Adipocyte (in vitro differentiated cells): ENCODE measurements at regions not wholly inside any gene's neighbourhood (a gene's known extent, or its start where the extent isn't known, plus 50 kb on each side); places are given as distances from the start of the nearest gene placed in this dataset.
"Not testable (repeated sequence)": the region's sequence is repeated elsewhere in the genome, so short reads cannot be mapped to it uniquely, and the experiment has no call there.

Source experiments
- DNase-seq: peaks from one replicate; pipeline ENCODE4 v3.0.0-alpha.2; 2015; ENCODE audit warnings: low read depth
- H3K27me3 ChIP-seq: replicated peaks from 2 replicates; pipeline ENCODE4 v1.7.0; 2013; ENCODE audit warnings: mild to moderate bottlenecking, low read length, moderate library complexity; ENCODE audit not compliant: control insufficient read depth, insufficient read depth
- H3K36me3 ChIP-seq: 2 replicates; pipeline ENCODE4 v1.7.0; 2013; ENCODE audit warnings: low read length, mild to moderate bottlenecking, moderate library complexity; ENCODE audit not compliant: control insufficient read depth, insufficient read depth, severe bottlenecking
- H3K4me1 ChIP-seq: 2 replicates; pipeline ENCODE4 v1.7.0; 2013; ENCODE audit warnings: mild to moderate bottlenecking, low read length, moderate library complexity; ENCODE audit not compliant: control insufficient read depth, insufficient read depth
- H3K4me3 ChIP-seq: 2 replicates; pipeline ENCODE4 v1.7.0; 2013; ENCODE audit warnings: mild to moderate bottlenecking, low read length, moderate library complexity
- H3K9ac ChIP-seq: 2 replicates; pipeline ENCODE4 v1.7.0; 2013; ENCODE audit warnings: mild to moderate bottlenecking, low read length, moderate library complexity
- H3K9me3 ChIP-seq: 2 replicates; pipeline ENCODE4 v1.7.0; 2013; ENCODE audit warnings: mild to moderate bottlenecking, low read length, moderate library complexity; ENCODE audit not compliant: control insufficient read depth

GRCh38 chr15:93762036-93762435 lies 469.3 kb upstream of the MCTP2 start:
- H3K9me3 ChIP-seq, result peaks cover 6% of the 10 kb centered on the region
- no peaks in the 10 kb centered on the region for H3K4me1 ChIP-seq
- no peak overlapping the region for H3K4me3 ChIP-seq
- H3K9ac ChIP-seq, result no peak overlapping the region
- no peaks in the 10 kb centered on the region for H3K36me3 ChIP-seq
- DNase-seq, result no peak
- H3K27me3 ChIP-seq, result no peaks in the 10 kb centered on the region

- DNase-seq, result no peak
- Histone ChIP-seq H3K36me3 (no peaks in the 10 kb centered on the region), H3K4me3 (no peak overlapping the region), H3K27me3 (no peaks in the 10 kb centered on the region), H3K9me3 (peaks cover 8% of the 10 kb centered on the region), H3K9ac (no peak overlapping the region), H3K4me1 (no peaks in the 10 kb centered on the region)
These were observed 471.7 kb upstream of the MCTP2 start for GRCh38 chr15:93759629-93760028.

GRCh38 chr15:93758824-93759223 lies 472.5 kb upstream of the MCTP2 start:
- H3K9ac ChIP-seq, result no peak overlapping the region
- no peaks in the 10 kb centered on the region for H3K27me3 ChIP-seq
- no peak overlapping the region for H3K4me3 ChIP-seq
- H3K4me1 ChIP-seq, result no peaks in the 10 kb centered on the region
- peaks cover 8% of the 10 kb centered on the region for H3K9me3 ChIP-seq
- DNase-seq, result no peak
- no peaks in the 10 kb centered on the region for H3K36me3 ChIP-seq

- DNase-seq, result no peak
- Histone ChIP-seq H3K4me1 (no peaks in the 10 kb centered on the region), H3K36me3 (no peaks in the 10 kb centered on the region), H3K4me3 (no peak overlapping the region), H3K27me3 (no peaks in the 10 kb centered on the region), H3K9ac (no peak overlapping the region), H3K9me3 (peaks cover 16% of the 10 kb centered on the region)
These were observed 482.7 kb upstream of the MCTP2 start for GRCh38 chr15:93748710-93749109.

- not testable (repeated sequence) for H3K9ac ChIP-seq, H3K4me1 ChIP-seq, H3K36me3 ChIP-seq, H3K27me3 ChIP-seq, H3K4me3 ChIP-seq, DNase-seq
- H3K9me3 ChIP-seq, result peaks cover 17% of the 10 kb centered on the region
These were observed 496.4 kb upstream of the MCTP2 start for GRCh38 chr15:93734976-93735375.

- no peak for DNase-seq
- Histone ChIP-seq H3K27me3 (no peaks in the 10 kb centered on the region), H3K9ac (no peak overlapping the region), H3K9me3 (peaks cover 3% of the 10 kb centered on the region), H3K36me3 (no peaks in the 10 kb centered on the region), H3K4me1 (no peaks in the 10 kb centered on the region), H3K4me3 (no peak overlapping the region)
These were observed 500.6 kb upstream of the MCTP2 start for GRCh38 chr15:93730724-93731123.

- H3K27me3 ChIP-seq, result no peaks in the 10 kb centered on the region
- no peaks in the 10 kb centered on the region for H3K36me3 ChIP-seq
- DNase-seq, result no peak
These were observed 509.2 kb upstream of the MCTP2 start for GRCh38 chr15:93722165-93722564.

GRCh38 chr15:93720607-93721006 lies 510.8 kb upstream of the MCTP2 start:
- H3K9ac ChIP-seq, result no peak overlapping the region
- no peaks in the 10 kb centered on the region for H3K27me3 ChIP-seq
- H3K9me3 ChIP-seq, result no peaks in the 10 kb centered on the region
- no peak for DNase-seq
- H3K36me3 ChIP-seq, result no peaks in the 10 kb centered on the region
- H3K4me1 ChIP-seq, result no peaks in the 10 kb centered on the region
- no peak overlapping the region for H3K4me3 ChIP-seq

More at GRCh38 chr15:93722165-93722564, 509.2 kb upstream of the MCTP2 start:
- no peak overlapping the region for H3K4me3 ChIP-seq
- H3K9me3 ChIP-seq, result no peaks in the 10 kb centered on the region
- H3K4me1 ChIP-seq, result no peaks in the 10 kb centered on the region
- H3K9ac ChIP-seq, result no peak overlapping the region

- no peak overlapping the region for H3K4me3 ChIP-seq
- H3K9ac ChIP-seq, result no peak overlapping the region
- no peaks in the 10 kb centered on the region for H3K27me3 ChIP-seq
These were observed 511.4 kb upstream of the MCTP2 start for GRCh38 chr15:93719921-93720351.

GRCh38 chr15:93716615-93717231 lies 514.6 kb upstream of the MCTP2 start:
- H3K27me3 ChIP-seq, result no peaks in the 10 kb centered on the region
- no peaks in the 10 kb centered on the region for H3K4me1 ChIP-seq
- H3K36me3 ChIP-seq, result no peaks in the 10 kb centered on the region
- no peaks in the 10 kb centered on the region for H3K9me3 ChIP-seq
- H3K4me3 ChIP-seq, result no peak overlapping the region
- no peak for DNase-seq
- no peak overlapping the region for H3K9ac ChIP-seq

More at GRCh38 chr15:93719921-93720351, 511.4 kb upstream of the MCTP2 start:
- no peaks in the 10 kb centered on the region for H3K4me1 ChIP-seq
- DNase-seq, result no peak
- no peaks in the 10 kb centered on the region for H3K36me3 ChIP-seq
- H3K9me3 ChIP-seq, result no peaks in the 10 kb centered on the region

- Histone ChIP-seq H3K4me1 (no peaks in the 10 kb centered on the region), H3K9me3 (no peaks in the 10 kb centered on the region), H3K9ac (no peak overlapping the region), H3K4me3 (no peak overlapping the region), H3K36me3 (no peaks in the 10 kb centered on the region), H3K27me3 (no peaks in the 10 kb centered on the region)
- no peak for DNase-seq
These were observed 521.7 kb upstream of the MCTP2 start for GRCh38 chr15:93709708-93710107.
